Stimulated activated naive CD8-positive, alpha-beta T cell treated with anti-CD3 and anti-CD28 coated beads, Interleukin-15, Interleukin-2, amounts not matched to agents 100 ng/mL and 50 ng/mL, for 24 hours (primary cell): ENCODE measurements at regions not wholly inside any gene's neighbourhood (a gene's known extent, or its start where the extent isn't known, plus 50 kb on each side); places are given as distances from the start of the nearest gene placed in this dataset.

Source experiments
- H3K27ac Mint-ChIP-seq: one replicate; pipeline ENCODE4 v1.8.0; 2021; ENCODE audit warnings: mild to moderate bottlenecking, mixed read lengths
- H3K27me3 Mint-ChIP-seq: one replicate; pipeline ENCODE4 v1.8.0; 2021; ENCODE audit warnings: mixed read lengths
- H3K36me3 Mint-ChIP-seq: one replicate; pipeline ENCODE4 v1.8.0; 2021; ENCODE audit warnings: low read depth, mixed read lengths
- H3K4me1 Mint-ChIP-seq: one replicate; pipeline ENCODE4 v1.8.0; 2021; ENCODE audit warnings: low read depth, mixed read lengths
- H3K4me3 Mint-ChIP-seq: one replicate; pipeline ENCODE4 v1.8.0; 2021; ENCODE audit warnings: mild to moderate bottlenecking, mixed read lengths
- H3K9me3 Mint-ChIP-seq: one replicate; pipeline ENCODE4 v1.8.0; 2021; ENCODE audit warnings: mixed read lengths

DNA sequence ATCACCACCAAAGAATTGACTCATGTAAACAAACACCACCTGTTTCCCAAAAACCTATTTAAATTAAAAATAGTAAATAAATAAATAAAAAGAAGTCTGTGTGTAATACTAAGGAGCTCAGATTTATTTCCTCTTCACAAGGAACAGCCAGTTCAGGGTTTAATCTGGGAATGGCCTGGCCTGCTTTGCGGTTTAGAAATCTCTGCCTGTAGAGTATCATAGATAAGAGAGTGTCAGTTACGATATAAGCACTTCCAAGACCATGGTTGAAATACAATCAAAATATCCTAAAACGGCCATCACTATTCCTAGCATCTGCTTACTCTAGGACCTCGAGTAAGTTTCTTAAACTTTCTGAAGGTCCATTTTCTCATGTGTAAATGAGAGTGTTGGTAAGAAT is 274.4 kb downstream of the PLPP3 start:
- Mint-ChIP-seq H3K27ac (no peak overlapping the region), H3K4me1 (no peaks in the 10 kb centered on the region), H3K4me3 (no peak overlapping the region), H3K27me3 (peaks cover under 1% of the 10 kb centered on the region), H3K36me3 (no peaks in the 10 kb centered on the region), H3K9me3 (no peaks in the 10 kb centered on the region)

DNA sequence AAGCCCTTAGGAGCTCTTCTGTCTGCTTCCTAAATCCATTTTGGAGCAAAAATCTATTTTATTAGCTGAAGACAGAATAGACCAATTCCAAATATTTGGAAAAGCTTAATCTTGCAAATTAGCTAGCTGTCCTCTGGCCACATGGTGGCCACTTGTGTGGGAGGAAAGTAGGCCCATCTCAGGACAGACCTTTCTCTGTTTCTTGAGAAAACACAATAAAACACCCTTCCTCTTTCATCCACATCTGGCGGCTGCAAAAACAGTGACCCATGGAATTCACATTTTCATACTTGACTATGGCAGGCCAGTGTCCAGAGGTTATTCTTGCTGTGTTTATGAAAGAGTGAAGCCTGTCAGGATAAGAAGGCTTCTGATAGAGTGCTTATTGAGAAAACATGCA is 275.6 kb downstream of the PLPP3 start:
- no peaks in the 10 kb centered on the region for H3K36me3 Mint-ChIP-seq
- no peaks in the 10 kb centered on the region for H3K4me1 Mint-ChIP-seq
- H3K27me3 Mint-ChIP-seq: no peaks in the 10 kb centered on the region
- no peaks in the 10 kb centered on the region for H3K9me3 Mint-ChIP-seq
- no peak overlapping the region for H3K27ac Mint-ChIP-seq
- no peak overlapping the region for H3K4me3 Mint-ChIP-seq

GRCh38 chr1:56302878-56303277 is 276.5 kb downstream of the PLPP3 start:
- no peaks in the 10 kb centered on the region for H3K27me3 Mint-ChIP-seq
- H3K9me3 Mint-ChIP-seq: no peaks in the 10 kb centered on the region
- no peak overlapping the region for H3K27ac Mint-ChIP-seq
- no peaks in the 10 kb centered on the region for H3K4me1 Mint-ChIP-seq
- H3K36me3 Mint-ChIP-seq: no peaks in the 10 kb centered on the region
- H3K4me3 Mint-ChIP-seq: no peak overlapping the region

GRCh38 chr1:56301791-56302190 is 277.6 kb downstream of the PLPP3 start:
- Mint-ChIP-seq H3K36me3 (no peaks in the 10 kb centered on the region), H3K4me1 (no peaks in the 10 kb centered on the region), H3K4me3 (no peak overlapping the region), H3K9me3 (no peaks in the 10 kb centered on the region), H3K27me3 (no peaks in the 10 kb centered on the region), H3K27ac (no peak overlapping the region)

GRCh38 chr1:56300836-56301235 is 278.5 kb downstream of the PLPP3 start:
- no peaks in the 10 kb centered on the region for H3K4me1 Mint-ChIP-seq
- no peak overlapping the region for H3K27ac Mint-ChIP-seq
- H3K36me3 Mint-ChIP-seq: no peaks in the 10 kb centered on the region
- no peaks in the 10 kb centered on the region for H3K27me3 Mint-ChIP-seq
- no peaks in the 10 kb centered on the region for H3K9me3 Mint-ChIP-seq
- H3K4me3 Mint-ChIP-seq: no peak overlapping the region

GRCh38 chr1:56298866-56299265 is 280.5 kb downstream of the PLPP3 start:
- Mint-ChIP-seq H3K4me1 (no peaks in the 10 kb centered on the region), H3K27ac (no peak overlapping the region), H3K36me3 (no peaks in the 10 kb centered on the region), H3K9me3 (peaks cover 7% of the 10 kb centered on the region), H3K4me3 (no peak overlapping the region), H3K27me3 (no peaks in the 10 kb centered on the region)

GRCh38 chr1:56297904-56298303 is 281.5 kb downstream of the PLPP3 start:
- Mint-ChIP-seq H3K27ac (no peak overlapping the region), H3K36me3 (no peaks in the 10 kb centered on the region), H3K4me3 (no peak overlapping the region), H3K9me3 (peaks cover 7% of the 10 kb centered on the region), H3K27me3 (no peaks in the 10 kb centered on the region), H3K4me1 (no peaks in the 10 kb centered on the region)

- Mint-ChIP-seq H3K9me3 (peaks cover 7% of the 10 kb centered on the region), H3K27me3 (peaks cover 1% of the 10 kb centered on the region), H3K27ac (no peak overlapping the region), H3K4me3 (no peak overlapping the region), H3K4me1 (no peaks in the 10 kb centered on the region), H3K36me3 (no peaks in the 10 kb centered on the region)
These were observed 282.2 kb downstream of the PLPP3 start for GRCh38 chr1:56297208-56297607.

- peaks cover 5% of the 10 kb centered on the region for H3K27me3 Mint-ChIP-seq
- peaks cover 7% of the 10 kb centered on the region for H3K9me3 Mint-ChIP-seq
- H3K4me3 Mint-ChIP-seq: no peak overlapping the region
- no peaks in the 10 kb centered on the region for H3K4me1 Mint-ChIP-seq
- H3K36me3 Mint-ChIP-seq: no peaks in the 10 kb centered on the region
- no peak overlapping the region for H3K27ac Mint-ChIP-seq
These were observed 283.1 kb downstream of the PLPP3 start for GRCh38 chr1:56295949-56296929.

DNA sequence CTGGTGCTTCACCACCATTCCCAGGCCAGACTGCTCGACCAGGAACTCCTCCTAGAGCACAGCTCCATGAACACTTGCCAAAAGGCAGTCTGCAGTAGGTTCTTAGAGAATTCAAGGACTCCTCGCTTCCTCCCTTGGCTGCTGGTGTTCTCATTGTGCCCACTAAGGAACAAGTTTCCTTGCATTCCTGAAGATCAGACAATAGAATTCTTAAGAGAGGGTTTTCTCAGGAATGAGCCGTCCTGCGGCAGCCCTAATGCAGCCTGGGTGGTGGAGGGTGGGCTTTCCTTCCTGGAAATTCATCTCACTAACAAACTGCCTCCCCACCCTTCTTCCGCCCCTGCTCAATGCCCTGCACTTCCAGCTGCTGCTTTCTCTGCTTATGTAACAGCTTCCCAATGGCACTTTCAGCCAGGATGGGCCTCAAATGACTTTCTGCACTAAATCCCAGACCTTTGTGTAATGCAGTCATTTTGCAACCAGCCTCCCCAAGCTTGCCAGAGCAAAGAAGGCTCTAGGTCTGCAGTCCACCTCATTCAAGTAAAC is 287.9 kb downstream of the PLPP3 start:
- peaks cover 7% of the 10 kb centered on the region for H3K9me3 Mint-ChIP-seq
- no peak overlapping the region for H3K27ac Mint-ChIP-seq

GRCh38 chr1:56289260-56289659 is 290.1 kb downstream of the PLPP3 start:
- H3K27ac Mint-ChIP-seq: no peak overlapping the region

More for the DNA sequence above, 287.9 kb downstream of the PLPP3 start:
- no peaks in the 10 kb centered on the region for H3K4me1 Mint-ChIP-seq
- H3K27me3 Mint-ChIP-seq: peaks cover 5% of the 10 kb centered on the region
- no peaks in the 10 kb centered on the region for H3K36me3 Mint-ChIP-seq
- H3K4me3 Mint-ChIP-seq: no peak overlapping the region

DNA sequence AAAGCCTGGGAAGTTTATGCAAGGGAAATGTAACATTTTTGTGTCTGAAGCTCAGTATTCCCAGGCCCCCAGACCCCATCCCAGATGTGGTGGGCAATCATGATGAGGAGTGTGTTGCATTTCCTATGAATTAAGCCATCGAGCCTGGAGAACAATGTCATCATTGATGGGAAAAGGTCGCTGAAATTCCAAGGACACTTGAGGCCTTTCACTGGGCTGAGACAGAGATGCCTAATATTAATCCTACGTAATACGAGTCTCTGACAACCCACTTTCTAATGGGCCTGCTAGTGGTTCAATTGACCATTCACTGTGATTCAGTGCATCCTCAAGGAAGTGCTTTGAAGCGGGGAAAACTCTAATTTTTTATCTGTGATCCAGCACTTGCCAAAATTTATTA is 291.6 kb downstream of the PLPP3 start:
- Mint-ChIP-seq H3K36me3 (no peaks in the 10 kb centered on the region), H3K4me1 (no peaks in the 10 kb centered on the region), H3K27ac (no peak overlapping the region), H3K4me3 (no peak overlapping the region), H3K9me3 (no peaks in the 10 kb centered on the region), H3K27me3 (peaks cover 5% of the 10 kb centered on the region)

More at GRCh38 chr1:56289260-56289659, 290.1 kb downstream of the PLPP3 start:
- H3K9me3 Mint-ChIP-seq: peaks cover 3% of the 10 kb centered on the region
- no peaks in the 10 kb centered on the region for H3K36me3 Mint-ChIP-seq
- H3K27me3 Mint-ChIP-seq: peaks cover 5% of the 10 kb centered on the region
- no peaks in the 10 kb centered on the region for H3K4me1 Mint-ChIP-seq
- no peak overlapping the region for H3K4me3 Mint-ChIP-seq

DNA sequence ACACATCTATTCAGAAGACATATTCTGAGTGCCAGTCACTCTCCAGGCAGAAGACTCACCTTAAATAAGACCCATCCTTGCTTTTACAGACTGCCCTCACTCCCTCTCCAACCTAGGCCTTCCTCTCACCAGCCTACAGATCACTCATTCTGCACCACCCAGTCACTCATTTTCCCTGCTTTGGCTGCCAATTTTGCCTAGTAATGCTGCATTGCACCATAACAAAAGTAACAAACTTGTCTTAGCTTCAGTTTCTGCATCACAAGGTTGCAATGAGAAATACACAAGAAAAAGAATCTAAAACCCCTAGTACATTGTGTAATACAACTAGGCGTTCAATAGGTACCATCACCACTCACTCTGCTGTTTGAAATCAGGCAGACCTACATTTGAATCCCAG is 292.4 kb downstream of the PLPP3 start:
- Mint-ChIP-seq H3K36me3 (no peaks in the 10 kb centered on the region), H3K9me3 (no peaks in the 10 kb centered on the region), H3K4me1 (no peaks in the 10 kb centered on the region), H3K27ac (no peak overlapping the region), H3K27me3 (peaks cover under 1% of the 10 kb centered on the region), H3K4me3 (no peak overlapping the region)

- peaks cover 4% of the 10 kb centered on the region for H3K27me3 Mint-ChIP-seq
- no peak overlapping the region for H3K27ac Mint-ChIP-seq
- H3K9me3 Mint-ChIP-seq: peaks cover 3% of the 10 kb centered on the region
- no peaks in the 10 kb centered on the region for H3K4me1 Mint-ChIP-seq
- no peaks in the 10 kb centered on the region for H3K36me3 Mint-ChIP-seq
- H3K4me3 Mint-ChIP-seq: no peak overlapping the region
These were observed 292.9 kb downstream of the PLPP3 start for GRCh38 chr1:56286506-56286905.

DNA sequence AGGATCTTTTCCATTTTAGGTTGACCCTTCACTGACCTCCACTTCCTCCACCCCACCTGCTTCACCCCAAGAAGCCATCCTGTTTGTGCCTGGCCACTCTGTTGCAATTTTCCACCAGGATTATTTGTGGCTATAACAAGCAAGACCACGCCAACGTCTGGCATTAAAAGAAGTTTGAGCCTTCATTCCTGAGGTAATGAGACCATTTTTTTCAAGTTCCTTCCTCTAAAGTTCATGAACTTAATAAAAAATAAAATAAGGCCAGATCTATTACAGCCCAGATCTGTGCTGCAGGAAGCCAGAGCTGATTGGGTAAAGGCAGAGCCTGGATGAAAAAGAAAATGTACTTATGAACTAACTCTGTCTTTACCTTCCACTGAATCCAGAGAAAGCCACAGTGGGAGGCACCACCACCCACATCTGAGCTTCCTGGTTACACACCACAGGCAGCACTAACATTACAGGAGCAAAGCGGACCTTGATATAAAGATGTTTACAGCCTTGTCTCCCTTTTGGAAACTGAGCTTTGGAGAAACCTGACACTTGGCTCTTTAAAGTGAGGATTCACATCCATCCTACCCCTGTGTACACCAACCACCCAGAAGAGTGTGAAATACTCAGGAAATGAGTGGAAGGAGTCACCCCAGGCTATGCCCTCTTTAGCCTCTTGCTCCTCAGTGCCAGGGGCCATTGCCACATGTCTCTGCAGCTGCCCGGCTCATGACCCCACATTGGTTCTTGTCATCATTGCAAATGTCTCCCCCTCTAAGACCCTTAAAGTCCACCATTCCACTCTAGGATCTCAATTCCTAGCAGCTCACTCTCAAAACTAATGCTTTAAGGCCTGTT is 293.6 kb downstream of the PLPP3 start:
- Mint-ChIP-seq H3K4me3 (no peak overlapping the region), H3K9me3 (peaks cover 3% of the 10 kb centered on the region), H3K27me3 (peaks cover 4% of the 10 kb centered on the region)

More for the DNA sequence above, 293.6 kb downstream of the PLPP3 start:
- Mint-ChIP-seq H3K4me1 (no peaks in the 10 kb centered on the region), H3K36me3 (no peaks in the 10 kb centered on the region), H3K27ac (no peak overlapping the region)
